ENCODE measurements at regions not wholly inside any gene's neighbourhood (a gene's known extent, or its start where the extent isn't known, plus 50 kb on each side); places are given as distances from the start of the nearest gene placed in this dataset.

- ATAC-seq (no peak), FAIRE-seq (no peak), DNase-seq (ENCODE audit: low spot score) (no peak)
- POLR2A ChIA-PET, result no interaction called here
- 0% methylated on average over 4 of the region's 4 CpGs for WGBS (ENCODE audit: low lambda C conversion rate)
- Histone ChIP-seq H3K36me3 (replicated peaks in 1 of 2; ENCODE audit: control insufficient read depth in 1 of 2, insufficient read depth in 2 of 2, low read length in 2 of 2) (no peaks in the 10 kb centered on the region), H3K4me3 (replicated peaks in 1 of 3; ENCODE audit: insufficient read depth in 1 of 3, low read depth in 2 of 3, low read length in 3 of 3) (no peak overlapping the region), H3K27me3 (ENCODE audit: control insufficient read depth in 1 of 2, insufficient read depth in 2 of 2, low read length in 2 of 2) (no peaks in the 10 kb centered on the region; a peak in 1 of 5 replicates), H3K4me1 (ENCODE audit: insufficient read depth, low read length) (no peaks in the 10 kb centered on the region), H2AFZ (ENCODE audit: low read length) (no peak overlapping the region), H4K20me1 (ENCODE audit: insufficient read depth, low read length) (no peaks in the 10 kb centered on the region), H3K27ac (ENCODE audit: extremely low read length, insufficient read depth, low read length) (no peak overlapping the region), H3K9ac (ENCODE audit: insufficient read depth, low read depth, low read length) (no peak overlapping the region), H3K9me3 (ENCODE audit: low read length) (no peaks in the 10 kb centered on the region), H3K79me2 (ENCODE audit: insufficient read depth, low read length) (no peaks in the 10 kb centered on the region), H3K4me2 (ENCODE audit: low read depth, low read length) (no peak overlapping the region)
- no peak for TF ChIP-seq ZNF333 (CRISPR knock-in tag; IDR thresholded peaks at IDR 0.05; ENCODE audit: borderline replicate concordance)
- no peak for TF ChIP-seq PPARG (CRISPR knock-in tag; conservative IDR thresholded peaks at IDR 0.05)
- TF ChIP-seq ZNF382 (CRISPR knock-in tag; IDR thresholded peaks at IDR 0.05; ENCODE audit: borderline replicate concordance), result no peak
- TF ChIP-seq ZNF563 (CRISPR knock-in tag; IDR thresholded peaks at IDR 0.05), result no peak
- TF ChIP-seq CEBPB (IDR thresholded peaks at IDR 0.05; ENCODE audit: borderline replicate concordance, low read depth, low read length), result no peak
- TF ChIP-seq ZNF30 (CRISPR knock-in tag; IDR thresholded peaks at IDR 0.05), result no peak
- no peak for TF ChIP-seq ZNF550 (CRISPR knock-in tag; IDR thresholded peaks at IDR 0.05; ENCODE audit: borderline replicate concordance)
- TF ChIP-seq ZFP82 (CRISPR knock-in tag; IDR thresholded peaks at IDR 0.05; ENCODE audit: borderline replicate concordance), result no peak
- TF ChIP-seq ELK4 (CRISPR knock-in tag; IDR thresholded peaks at IDR 0.05; ENCODE audit: borderline replicate concordance), result no peak
- TF ChIP-seq ZBTB46 (CRISPR knock-in tag; IDR thresholded peaks at IDR 0.05; ENCODE audit: borderline replicate concordance), result no peak
- no peak for TF ChIP-seq CHD4 (IDR thresholded peaks at IDR 0.05; ENCODE audit: borderline replicate concordance, low read length)
- TF ChIP-seq YEATS2 (CRISPR knock-in tag; IDR thresholded peaks at IDR 0.05; ENCODE audit: borderline replicate concordance), result no peak
- no peak for TF ChIP-seq KDM3A (CRISPR knock-in tag; IDR thresholded peaks at IDR 0.05; ENCODE audit: low read depth)
- no peak for TF ChIP-seq ZFP41 (CRISPR knock-in tag; IDR thresholded peaks at IDR 0.05; ENCODE audit: borderline replicate concordance)
- no peak for TF ChIP-seq ZMAT5 (CRISPR knock-in tag; IDR thresholded peaks at IDR 0.05; ENCODE audit: borderline replicate concordance, low read depth)
- no peak for TF ChIP-seq XBP1 (CRISPR knock-in tag; IDR thresholded peaks at IDR 0.05)
- no peak for TF ChIP-seq ZNF121 (CRISPR knock-in tag; IDR thresholded peaks at IDR 0.05)
- in situ Hi-C loops (cut with HindIII; ENCODE audit: extremely low pct_ligation_motif_present, low pct_unique_long_range_greater_than_20kb), result no loop called here
- intact Hi-C loops (cut with micrococcal nuclease; ENCODE audit: unreplicated experiment), result no loop called here
- no TSS peak for BruUV-seq (replicated peaks)
- CTCF ChIA-PET (ENCODE audit: low intra/inter-chr PET ratio, low total read pairs), result no interaction called here
These were observed 350.0 kb upstream of the ERCC4 start for GRCh38 chr16:13569986-13570385.
